Right forelimb (tissue), 1 donor: ENCODE measurements at regions not wholly inside any gene's neighbourhood (a gene's known extent, or its start where the extent isn't known, plus 50 kb on each side); places are given as distances from the start of the nearest gene placed in this dataset.

Experiments
- DNase-seq: peaks from one replicate; pipeline ENCODE4 v3.0.0-alpha.2; 2018

GRCh38 chr17:63134867-63135266 is 168.8 kb downstream of the TANC2 start:
- no peak for DNase-seq

- no peak for DNase-seq
Observed at GRCh38 chr17:63136369-63137012, 170.5 kb downstream of the TANC2 start.

GRCh38 chr17:63137163-63137562 is 171.1 kb downstream of the TANC2 start:
- no peak for DNase-seq

DNA sequence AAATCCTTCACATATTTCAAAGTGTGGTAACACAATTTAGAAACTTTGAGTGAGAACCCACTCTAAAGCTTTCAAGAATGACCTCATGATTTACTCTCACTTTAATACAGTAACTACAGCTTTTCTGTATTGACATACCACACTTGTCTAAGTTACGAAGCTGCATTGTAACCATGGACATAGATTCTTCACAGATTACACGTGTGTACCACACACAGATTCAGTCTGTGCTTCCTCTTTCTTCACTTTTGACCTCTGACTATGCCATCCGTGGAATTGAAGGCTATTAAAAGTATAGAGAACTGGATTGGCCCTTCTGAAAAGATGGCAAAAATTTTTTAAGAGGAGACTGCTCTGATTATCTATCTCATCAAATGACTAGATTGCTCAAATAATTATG is 172.7 kb downstream of the TANC2 start:
- DNase-seq, result no peak

DNA sequence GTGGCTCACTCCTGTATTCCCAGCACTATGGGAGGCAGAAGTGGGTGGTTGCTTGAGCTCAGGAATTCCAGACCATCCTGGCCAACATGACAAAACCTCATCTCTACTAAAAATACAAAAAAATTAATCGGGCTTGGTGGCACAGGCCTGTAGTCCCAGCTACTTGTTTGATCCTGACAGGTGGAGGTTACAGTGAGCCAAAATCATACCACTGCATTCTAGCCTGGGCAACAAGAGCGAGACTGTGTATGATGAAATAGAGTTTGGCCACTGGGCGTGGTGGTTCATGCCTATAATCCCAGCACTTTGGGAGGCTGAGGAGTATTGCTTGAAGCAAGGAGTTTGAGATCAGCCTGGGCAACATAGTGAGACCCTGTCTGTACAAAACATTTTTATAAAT is 173.3 kb downstream of the TANC2 start:
- DNase-seq, result no peak

- no peak for DNase-seq
Observed at GRCh38 chr17:63140255-63140654, 174.2 kb downstream of the TANC2 start.

DNA sequence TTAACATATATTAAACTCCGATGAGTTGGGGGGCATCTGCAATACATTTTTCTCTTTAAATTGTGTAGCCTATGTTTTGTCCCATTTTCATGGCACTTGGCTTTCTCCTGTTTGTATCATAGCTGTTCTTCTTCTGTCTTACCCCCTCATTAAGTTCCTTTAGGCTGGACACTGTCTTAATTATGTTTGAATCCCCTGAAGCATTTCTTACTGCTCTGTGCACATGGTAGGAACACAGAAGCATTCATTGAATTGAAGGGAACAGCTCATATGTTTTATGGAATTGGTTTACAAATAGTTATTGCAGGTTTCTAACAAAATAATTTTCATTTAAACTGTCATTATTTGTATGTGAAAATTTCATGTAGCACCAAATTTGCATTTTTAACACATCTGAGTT is 176.8 kb downstream of the TANC2 start:
- no peak for DNase-seq

- DNase-seq, result no peak
Observed at GRCh38 chr17:63150490-63150889, 184.5 kb downstream of the TANC2 start.

GRCh38 chr17:63150994-63151464 is 185.0 kb downstream of the TANC2 start:
- DNase-seq, result peak; percentile 53

DNA sequence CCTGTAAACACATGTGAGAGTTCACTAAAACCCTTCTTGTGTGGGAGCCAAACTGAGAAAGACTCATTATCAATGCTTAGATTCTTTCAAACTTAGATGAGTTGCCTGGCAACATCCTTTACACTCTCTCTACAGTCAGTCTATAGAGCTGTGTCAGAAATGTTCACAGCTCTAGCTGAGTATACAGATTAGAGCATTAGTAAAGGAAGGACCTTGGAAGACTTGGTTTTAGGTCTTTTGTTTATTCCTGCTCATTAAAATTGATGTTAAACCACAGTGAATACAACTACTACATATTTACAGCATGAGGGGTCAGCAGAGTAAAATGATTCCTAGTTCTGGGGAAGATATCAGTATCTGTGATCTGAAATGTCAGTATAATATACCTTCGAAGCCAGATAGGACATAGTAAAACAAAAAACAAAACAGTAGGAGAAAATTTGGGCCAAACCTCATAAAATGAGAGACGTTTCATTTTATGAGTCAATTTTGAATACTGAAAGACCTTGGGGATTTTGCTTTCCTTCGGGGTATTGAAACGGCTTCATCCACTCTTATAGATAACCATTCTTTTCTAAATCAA is 186.0 kb downstream of the TANC2 start:
- DNase-seq, result no peak

- DNase-seq, result no peak
Observed at GRCh38 chr17:63153488-63153887, 187.5 kb downstream of the TANC2 start.

- DNase-seq, result no peak
Observed at GRCh38 chr17:63154586-63155244, 188.7 kb downstream of the TANC2 start.

DNA sequence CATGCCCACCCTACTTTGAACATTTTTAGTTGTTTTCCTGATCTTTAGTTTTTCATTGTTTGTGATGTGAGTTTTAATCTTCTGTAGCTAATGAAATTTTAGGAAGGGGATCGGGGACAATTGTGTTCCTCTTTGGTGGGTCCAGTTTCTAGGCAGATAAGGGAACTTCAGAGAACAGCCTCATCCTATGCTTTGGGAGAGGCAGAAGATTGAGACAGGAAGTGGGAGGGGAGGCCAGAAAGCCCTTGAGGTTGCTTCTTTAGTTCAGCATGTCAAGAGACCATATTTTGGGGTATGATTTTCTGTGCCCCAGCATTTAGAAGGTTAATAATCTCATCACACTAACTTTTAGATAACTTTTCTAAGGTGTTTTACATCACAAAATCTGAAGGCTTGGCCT is 191.0 kb downstream of the TANC2 start:
- DNase-seq, result no peak

GRCh38 chr17:63162406-63163157 is 196.5 kb downstream of the TANC2 start:
- DNase-seq, result no peak

GRCh38 chr17:63163158-63163520 is 197.1 kb downstream of the TANC2 start:
- DNase-seq, result no peak

- DNase-seq, result no peak
Observed at GRCh38 chr17:63165400-63165799, 199.4 kb downstream of the TANC2 start.

DNA sequence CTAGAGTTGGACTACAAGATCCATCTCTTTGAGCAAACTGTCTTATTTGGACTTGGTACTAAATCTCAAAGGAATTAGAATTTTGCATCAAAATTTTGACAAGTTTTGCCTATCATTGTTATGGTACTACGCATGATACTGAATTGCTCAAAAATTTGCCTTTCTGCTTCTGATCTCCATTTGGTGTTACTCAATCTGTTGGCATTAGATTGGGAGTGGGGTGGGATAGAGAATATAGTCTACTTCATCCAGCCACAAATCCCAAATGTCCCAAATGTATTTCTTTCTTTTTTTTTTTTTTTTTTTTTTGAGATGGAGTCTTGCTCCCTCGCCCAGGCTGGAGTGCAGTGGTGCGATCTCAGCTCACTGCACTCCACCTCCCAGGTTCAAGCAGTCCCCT is 204.8 kb downstream of the TANC2 start:
- DNase-seq, result no peak

DNA sequence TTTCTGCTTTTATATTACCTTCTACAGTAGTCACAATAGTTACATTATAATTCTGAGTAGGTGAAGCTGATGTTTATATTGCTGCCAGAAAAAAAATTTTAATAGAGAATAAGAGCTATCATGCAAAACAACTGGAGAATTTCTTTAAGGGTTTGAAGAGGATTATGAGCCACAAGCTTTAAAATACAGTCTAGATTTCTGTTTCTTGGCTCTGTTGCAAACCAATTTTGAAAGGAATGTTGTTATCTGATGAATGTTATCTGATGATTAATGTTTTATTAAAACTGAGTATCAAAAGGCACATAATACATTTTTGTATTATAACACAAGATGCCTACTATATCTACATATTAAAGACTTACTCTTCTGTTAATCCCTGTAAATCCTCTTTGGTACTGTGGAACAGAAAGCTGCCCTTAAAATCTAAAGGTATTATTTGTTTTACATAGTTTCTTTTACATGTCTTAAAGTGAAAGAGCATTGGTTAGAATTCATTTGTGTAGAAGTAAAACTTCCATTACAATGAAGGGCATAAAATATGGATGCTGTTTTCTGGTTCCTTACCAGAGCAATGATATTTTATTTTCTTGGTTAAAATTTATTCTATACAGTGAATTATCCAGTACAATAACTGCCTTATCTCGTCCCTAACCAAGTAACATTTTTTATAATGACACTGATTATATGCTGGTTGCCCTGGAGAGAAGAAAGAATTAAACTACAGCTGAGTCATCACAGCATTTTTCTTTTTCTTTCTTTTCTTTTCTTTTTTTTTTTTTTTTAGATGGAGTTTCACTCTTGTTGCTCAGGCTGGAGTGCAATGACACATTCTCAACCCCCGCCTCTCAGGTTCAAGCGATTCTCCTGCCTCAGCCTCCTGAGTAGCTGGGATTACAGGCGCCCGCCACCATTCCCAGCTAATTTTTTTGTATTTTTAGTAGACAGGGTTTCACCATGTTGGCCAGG is 205.7 kb downstream of the TANC2 start:
- no peak for DNase-seq

DNA sequence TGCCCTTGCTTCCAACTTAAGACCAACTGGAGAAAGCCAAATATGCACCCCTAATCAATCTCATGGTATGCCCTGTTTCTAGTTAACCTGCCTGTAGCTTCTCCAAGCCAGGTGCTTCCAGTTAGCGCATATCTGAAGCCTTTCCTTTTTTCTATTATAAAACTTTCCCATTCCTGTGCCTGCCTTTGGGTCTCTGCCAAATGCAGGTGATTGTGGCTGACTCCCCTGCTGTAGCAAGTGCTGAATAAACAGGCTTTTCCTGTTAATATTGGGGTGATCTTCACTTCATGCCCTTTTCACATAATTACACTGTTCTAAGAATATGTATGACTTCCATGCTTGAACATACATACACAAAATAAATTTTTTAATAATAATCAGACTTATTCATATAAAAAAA is 207.4 kb downstream of the TANC2 start:
- no peak for DNase-seq

DNA sequence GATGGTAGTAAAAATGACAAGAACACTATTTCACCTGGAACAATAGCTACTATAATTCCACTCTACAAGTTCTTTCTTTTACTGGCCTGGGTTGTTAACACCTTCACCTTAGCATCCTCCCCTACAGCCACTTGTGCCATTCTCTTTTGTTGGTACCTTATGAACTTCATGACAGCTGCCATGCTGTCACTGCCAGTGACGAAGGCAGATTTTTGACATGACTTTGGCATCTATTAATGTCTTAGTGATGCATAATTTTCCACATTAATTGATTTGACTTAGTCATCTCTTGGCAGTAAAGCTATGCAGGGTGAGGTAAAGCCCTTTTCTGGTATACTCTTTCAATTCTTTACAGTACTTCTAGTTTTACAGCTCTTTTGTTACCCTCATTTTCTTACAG is 207.9 kb downstream of the TANC2 start:
- DNase-seq, result no peak

DNA sequence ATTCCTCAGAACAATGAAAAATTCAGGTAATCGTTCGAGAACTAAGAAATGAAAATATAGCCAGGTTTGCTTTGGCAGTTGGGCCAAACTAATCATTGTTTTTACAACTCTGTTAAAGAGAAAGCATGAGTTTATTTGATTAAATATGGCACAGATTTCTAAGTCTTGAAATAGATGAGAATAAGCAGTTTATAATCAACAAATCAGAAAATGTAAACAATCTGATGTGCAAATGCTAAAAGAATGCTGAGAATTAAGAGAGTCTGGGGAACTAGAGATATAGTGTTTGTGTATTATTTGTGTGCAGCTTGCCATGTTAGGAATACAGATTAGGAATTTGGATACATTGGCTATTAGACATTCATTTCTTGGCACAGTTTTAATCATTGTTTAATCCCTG is 212.5 kb downstream of the TANC2 start:
- no peak for DNase-seq

- DNase-seq, result no peak
Observed at GRCh38 chr17:63181856-63182255, 215.8 kb downstream of the TANC2 start.

- no peak for DNase-seq
Observed at GRCh38 chr17:63185420-63185819, 219.4 kb downstream of the TANC2 start.
